ENCODE measurements at regions not wholly inside any gene's neighbourhood (a gene's known extent, or its start where the extent isn't known, plus 50 kb on each side); places are given as distances from the start of the nearest gene placed in this dataset.
A peak's percentile ranks its signal among the peaks of the same experiment; 100 is the strongest.

DNA sequence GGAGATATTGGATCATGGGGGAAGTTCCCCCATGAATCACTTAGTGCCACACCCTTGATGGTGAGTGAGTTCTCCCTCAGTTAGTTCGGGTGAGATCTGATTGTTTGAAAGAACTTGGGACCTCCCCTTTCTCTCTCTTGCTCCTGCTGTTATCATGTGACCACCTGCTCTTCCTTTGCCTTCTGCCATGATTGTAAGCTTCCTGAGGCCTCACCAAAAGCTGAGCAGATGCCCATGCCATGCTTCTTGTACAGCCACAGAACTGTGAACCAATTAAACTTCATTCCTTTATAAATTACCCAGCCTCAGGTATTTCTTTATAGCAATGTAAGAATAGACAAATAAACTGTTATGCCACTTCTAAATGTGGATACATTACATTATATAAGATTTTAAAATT, 686.7 kb upstream of the MARCKS start:
- DNase-seq = no peak

DNA sequence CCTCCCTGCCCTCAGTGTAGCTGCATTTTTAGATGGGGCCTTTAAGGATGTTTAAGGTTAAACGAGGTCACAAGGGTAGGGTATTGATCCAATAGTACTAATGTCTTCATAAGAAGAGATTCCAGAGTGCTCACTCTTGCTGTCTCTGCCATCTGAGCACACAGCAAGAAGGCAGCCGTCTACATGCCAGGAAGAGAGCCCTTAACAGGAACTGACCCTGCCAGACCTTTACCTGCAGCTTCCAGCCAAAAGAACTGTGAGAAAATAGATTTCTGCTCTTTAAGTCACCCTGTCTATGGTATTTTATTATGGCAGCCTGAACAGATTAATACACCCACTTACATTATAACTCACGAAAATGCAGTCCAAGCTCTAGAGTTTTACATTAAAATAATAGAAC, 685.3 kb upstream of the MARCKS start:
- DNase-seq = no peak

DNA sequence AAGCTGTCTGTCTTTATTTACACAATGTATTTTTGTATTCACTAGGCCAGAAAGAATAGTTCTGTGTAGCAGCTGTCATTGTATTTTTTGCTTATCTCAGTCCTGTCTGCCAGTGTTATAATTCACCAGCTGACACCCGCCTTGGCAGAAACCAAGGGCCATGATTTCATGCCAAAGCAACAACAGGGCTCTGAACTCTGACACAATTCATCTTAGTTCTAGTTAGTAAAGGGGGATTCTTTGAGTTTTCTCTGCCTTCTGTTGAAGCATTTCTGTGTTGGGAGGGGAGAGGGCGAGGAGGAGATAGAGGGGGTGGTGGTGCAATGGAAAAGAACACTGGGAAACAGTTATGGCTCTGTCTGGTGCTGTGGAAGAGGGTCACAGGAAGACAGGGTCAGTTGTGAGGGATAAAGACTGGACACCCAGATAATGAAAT, 684.6 kb upstream of the MARCKS start:
- DNase-seq = peak; percentile 58

- no peak for DNase-seq
Measured at GRCh38 chr6:113178349-113178748, 678.8 kb upstream of the MARCKS start.

DNA sequence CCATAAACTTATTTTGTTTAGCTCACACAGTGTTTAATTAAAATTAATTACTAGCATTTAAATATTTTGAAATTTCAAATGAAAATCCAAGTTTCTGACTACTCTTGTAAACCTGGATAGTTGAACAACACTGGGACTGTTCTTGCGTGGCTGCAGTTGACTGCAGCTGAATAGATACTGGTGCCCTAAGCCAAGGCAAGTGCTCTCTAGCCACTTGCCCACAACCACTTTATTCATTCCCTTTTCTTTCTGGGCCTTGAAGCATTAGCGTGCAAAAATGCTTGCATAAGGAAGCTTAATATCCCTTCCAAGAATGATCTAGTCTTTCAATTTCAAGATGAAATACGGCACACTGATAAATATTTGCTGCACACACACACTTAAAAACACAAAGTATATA, 676.0 kb upstream of the MARCKS start:
- DNase-seq = no peak

DNA sequence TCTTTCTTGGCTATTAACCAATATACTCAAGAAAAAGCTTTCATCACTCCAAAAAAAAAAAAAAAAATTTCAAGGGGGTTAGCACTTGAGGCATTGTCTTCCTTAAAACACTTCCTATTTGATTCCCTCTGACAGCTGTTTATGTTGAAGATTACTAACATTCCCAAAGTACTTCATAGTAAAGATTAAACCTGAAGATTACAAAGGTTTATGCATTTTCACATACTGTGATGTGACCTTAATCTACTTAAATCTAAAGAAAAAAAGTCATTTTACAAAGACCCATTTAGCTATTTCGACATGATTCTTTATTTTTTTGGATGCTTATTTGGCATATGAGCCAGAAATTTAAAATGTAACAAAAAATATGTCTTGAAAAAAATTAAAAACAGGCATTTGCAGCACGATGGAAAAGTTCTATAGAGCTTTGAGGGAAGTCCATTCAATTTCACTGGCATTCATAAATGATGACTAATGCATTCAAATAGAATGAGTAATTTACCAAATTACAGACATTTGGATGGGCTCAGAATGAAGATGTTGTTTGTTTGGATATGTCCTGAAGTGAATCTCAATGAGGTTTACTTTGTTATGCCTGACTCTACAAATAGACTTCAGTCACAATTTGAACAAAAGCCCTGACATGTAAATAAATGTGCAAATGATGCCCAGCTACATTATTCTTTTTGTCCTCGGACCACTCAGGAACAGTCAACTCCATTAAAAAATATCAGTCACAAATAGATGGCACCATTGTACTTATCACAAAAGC, 674.6 kb upstream of the MARCKS start:
- no peak for DNase-seq

DNA sequence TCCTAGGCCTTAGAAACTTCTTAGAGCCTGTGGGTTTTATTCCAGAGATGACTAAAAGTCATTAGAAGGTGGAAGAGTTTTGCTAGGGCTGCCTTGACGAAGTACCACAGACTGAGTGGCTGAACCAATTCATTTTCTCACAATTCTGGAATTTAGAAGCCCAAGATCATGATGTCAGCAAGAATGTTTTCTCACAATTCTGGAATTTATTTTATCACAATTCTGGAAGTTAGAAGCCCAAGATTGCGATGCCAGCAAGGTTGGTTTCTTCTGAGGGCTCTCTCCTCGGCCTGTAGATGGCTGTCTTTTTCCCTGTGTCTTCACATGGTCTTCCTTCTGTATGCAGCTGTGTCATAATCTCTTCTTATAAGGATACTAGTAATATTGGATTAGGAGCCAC, 672.9 kb upstream of the MARCKS start:
- no peak for DNase-seq

DNA sequence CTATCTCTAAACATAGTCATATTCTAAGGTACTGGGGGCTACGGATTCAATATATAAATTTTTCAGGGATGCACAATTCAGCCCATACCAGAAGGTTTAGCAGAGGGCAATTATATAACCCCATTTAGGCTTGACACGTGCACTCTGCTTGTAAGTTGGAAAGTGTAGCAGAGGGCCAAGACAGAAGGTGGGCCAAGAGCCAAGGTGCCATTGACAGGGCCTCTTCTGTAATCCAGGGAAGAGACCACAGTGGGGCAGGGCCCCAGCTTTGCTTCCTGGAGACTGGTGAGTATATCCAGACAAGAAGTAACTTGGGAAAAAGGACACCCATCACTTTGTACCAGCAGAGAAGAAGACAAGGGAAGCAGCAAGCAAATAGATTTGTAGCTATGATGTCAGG, 672.4 kb upstream of the MARCKS start:
- DNase-seq = no peak

- peak; percentile 53 for DNase-seq
Measured at GRCh38 chr6:113185299-113185698, 671.8 kb upstream of the MARCKS start.

DNA sequence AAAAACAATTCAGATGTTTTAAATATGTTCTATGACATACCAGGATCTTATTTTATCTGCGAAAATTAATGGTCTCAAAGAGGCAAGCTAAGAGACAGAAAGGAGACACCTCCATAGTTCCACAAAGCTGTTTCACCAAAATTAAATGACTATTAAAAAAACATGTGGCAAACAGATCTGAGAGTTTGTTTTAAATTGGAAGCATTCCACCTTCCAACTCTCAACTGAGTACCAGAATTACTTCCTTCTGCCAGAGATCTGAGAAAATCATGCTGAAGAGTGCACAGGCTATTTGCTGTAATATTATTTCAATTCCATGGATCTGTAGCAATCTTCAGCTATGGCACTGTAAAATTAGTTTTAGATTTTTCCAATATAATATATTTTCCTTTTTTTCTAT, 669.5 kb upstream of the MARCKS start:
- no peak for DNase-seq

DNA sequence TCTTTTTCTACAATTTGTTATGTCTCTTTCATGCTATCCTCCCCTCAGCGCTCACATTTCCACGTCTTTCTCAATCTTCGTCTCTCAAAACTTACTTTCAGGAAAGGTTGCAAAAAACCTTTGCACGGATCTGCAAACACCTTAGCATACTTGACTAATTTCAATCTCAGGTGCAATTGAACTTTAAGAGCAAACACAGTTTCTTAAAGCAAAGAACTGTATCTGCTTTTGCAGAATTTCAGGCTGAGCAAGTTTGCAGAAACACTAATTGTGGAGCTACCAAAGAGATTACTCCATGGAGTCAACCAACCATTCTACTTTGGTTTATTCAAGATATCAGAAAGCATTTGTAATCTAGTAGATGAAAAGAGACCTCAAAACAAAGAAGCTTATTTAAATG, 668.2 kb upstream of the MARCKS start:
- DNase-seq = no peak

DNA sequence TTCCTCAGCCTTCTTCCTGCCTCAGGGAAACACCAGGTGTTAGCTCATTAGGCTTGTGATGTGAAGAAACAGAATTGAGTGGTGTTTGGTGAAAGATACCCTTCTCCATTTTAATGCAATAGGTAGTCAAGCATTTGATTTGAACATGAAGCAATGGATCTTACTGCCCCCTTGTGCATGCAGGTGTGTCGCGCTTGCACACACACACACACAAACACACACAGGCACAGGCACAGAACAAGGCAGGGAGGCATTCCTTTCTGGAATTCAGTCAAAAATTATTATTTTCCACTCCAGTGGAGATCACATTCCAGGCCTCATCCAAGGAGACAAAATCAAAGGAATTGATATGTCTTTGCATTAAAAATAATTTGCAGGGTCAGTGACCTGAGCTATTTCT, 667.0 kb upstream of the MARCKS start:
- DNase-seq = no peak

GRCh38 chr6:113194090-113194489, 663.1 kb upstream of the MARCKS start:
- DNase-seq = no peak

GRCh38 chr6:113202852-113203714, 654.1 kb upstream of the MARCKS start:
- no peak for DNase-seq

DNA sequence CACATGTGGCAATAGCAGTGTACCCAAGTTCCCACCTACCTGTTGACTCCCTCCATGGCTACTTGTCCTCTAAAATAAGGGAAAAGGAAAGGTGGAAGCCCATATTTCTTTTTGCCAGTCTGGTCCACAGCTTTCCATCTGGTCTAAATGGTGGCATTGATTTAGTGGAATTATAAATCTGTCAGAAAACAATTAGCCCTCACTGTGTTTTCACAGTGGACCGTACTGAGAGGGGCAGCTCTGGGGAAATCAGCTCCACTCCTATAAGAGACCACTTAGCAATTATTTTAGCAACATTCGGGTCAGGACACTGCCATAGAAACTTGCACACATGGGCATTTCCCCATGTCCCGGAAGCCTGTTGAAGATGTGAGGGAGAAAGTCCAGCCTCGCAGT, 653.4 kb upstream of the MARCKS start:
- no peak for DNase-seq

DNA sequence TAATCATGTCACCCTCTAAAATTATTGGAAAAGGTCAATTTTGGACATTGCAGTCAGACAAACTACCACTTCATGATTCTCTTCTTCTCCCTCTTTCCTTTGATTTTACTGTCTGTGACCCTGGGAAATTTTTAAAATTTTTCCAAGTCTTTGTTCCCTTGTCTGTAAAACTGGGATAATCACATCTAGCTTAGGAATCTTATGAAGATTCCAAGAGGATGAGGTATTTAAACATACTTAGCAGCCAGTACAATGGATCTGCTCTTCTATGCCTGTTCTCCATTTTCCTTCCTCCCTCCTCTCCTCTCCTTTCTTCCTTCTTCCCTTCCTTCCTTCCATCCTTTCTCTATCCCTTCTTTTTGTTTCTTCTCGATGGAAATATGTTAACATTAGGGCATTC, 651.6 kb upstream of the MARCKS start:
- DNase-seq = no peak

- no peak for DNase-seq
Measured at GRCh38 chr6:113208726-113209125, 648.4 kb upstream of the MARCKS start.

- no peak for DNase-seq
Measured at GRCh38 chr6:113209315-113209714, 647.8 kb upstream of the MARCKS start.

DNA sequence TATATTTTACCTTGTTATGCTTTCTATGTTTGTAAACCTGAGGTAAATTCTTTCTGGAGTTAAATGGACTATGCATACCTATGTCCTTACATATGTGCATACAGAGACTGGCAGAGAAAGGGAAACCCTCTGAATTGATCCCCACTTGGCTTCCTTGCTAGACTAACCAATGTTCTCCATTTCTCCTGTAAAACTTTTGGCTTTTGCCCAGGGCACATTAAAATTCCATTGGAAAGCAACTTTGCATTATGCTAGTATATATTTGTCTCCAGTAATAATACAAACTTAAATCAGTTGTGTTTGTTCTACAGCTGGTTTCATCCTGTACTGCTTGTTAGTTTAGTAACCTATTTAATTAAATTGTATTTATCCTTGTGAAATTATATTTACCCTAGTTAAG, 646.0 kb upstream of the MARCKS start:
- DNase-seq = no peak

DNA sequence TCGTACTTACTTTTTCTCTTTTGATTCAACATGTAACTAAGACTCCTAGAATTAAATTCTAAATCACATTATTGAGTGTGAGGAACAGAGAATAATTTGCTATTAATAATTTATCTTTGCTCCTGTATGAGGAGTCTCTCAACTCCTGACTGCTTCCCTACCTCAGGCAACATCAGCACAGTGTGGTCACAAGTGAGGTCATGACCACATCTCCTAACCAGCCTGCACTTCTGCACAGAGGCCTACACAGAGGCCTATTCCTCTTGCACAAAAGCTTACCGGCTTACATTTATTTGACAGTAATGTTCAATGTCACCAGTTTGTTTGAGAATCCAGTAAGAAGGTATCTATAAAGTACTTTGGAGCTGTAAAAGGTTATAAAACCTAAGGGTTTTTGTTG, 637.4 kb upstream of the MARCKS start:
- DNase-seq = no peak

- no peak for DNase-seq
Measured at GRCh38 chr6:113220832-113221231, 636.3 kb upstream of the MARCKS start.

- no peak for DNase-seq
Measured at GRCh38 chr6:113221850-113222249, 635.3 kb upstream of the MARCKS start.

DNA sequence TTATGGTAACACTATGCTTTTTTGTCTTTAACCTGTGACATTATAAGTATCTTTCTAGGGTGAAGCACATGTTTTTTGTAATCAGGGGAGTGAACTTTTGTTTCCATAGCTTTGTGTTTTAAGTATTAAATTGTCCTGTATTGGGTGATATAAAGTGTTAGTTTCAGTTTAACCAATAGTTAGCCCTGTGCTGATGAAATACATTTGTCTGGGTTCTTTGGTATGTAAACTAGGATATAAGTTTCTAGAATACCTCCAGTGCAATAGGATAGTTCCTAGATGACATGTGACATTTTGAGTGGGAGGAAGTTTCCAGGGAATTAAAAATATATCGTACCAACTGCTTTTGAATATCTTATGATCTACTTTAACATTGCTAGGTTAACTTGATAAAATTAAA, 611.0 kb upstream of the MARCKS start:
- no peak for DNase-seq

DNA sequence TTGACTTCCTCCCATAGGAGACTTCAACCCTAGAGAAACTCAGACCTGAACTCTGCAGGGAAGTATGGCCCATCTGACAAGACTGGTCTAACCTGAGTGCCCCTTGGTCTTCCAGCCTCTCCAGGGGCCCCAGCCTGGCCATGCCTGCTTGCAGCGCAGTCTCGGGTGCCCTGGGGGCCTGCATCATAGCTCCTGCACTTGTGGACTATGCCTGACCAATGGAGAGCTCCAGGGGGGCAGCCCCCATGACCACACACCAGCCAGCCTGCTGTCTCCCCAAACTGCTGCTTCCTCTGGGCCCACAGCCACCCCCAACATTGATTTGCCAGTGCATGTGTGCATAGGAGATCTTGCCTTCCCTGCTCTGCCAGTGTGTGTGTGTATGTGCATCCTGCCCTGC, 608.6 kb upstream of the MARCKS start:
- no peak for DNase-seq
